ENCODE measurements at regions not wholly inside any gene's neighbourhood (a gene's known extent, or its start where the extent isn't known, plus 50 kb on each side); places are given as distances from the start of the nearest gene placed in this dataset.

GRCh38 chr20:19887556-19888268, 129.4 kb upstream of the NAA20 start:
- POLR2A ChIA-PET (ENCODE audit: unreplicated experiment), result interaction anchor here (0.7 kb wide), 1 partner anchor 971 kb away, joined by 7 read pairs; no protein-coding TSS in a partner anchor
- no peaks in the 10 kb centered on the region for H3K9me3 ChIP-seq (ENCODE audit: insufficient read depth, low read depth)
- DNase-seq, result no peak
- intact Hi-C loops (cut with micrococcal nuclease; ENCODE audit: unreplicated experiment), result no loop called here
- no peak overlapping the region for H3K4me2 ChIP-seq
- peaks cover 39% of the 10 kb centered on the region for H3K4me1 ChIP-seq (replicated peaks; ENCODE audit: insufficient read depth)
- no peaks in the 10 kb centered on the region for H3K9me2 ChIP-seq (ENCODE audit: insufficient read depth)
- peaks cover 32% of the 10 kb centered on the region for H3F3A ChIP-seq (ENCODE audit: insufficient read depth, low read depth)
- H3K36me3 ChIP-seq (ENCODE audit: low read depth), result no peaks in the 10 kb centered on the region
- TF ChIP-seq EZH2 (IDR thresholded peaks at IDR 0.05; ENCODE audit: low read depth), result no peak
- TF ChIP-seq, protein P1, sequence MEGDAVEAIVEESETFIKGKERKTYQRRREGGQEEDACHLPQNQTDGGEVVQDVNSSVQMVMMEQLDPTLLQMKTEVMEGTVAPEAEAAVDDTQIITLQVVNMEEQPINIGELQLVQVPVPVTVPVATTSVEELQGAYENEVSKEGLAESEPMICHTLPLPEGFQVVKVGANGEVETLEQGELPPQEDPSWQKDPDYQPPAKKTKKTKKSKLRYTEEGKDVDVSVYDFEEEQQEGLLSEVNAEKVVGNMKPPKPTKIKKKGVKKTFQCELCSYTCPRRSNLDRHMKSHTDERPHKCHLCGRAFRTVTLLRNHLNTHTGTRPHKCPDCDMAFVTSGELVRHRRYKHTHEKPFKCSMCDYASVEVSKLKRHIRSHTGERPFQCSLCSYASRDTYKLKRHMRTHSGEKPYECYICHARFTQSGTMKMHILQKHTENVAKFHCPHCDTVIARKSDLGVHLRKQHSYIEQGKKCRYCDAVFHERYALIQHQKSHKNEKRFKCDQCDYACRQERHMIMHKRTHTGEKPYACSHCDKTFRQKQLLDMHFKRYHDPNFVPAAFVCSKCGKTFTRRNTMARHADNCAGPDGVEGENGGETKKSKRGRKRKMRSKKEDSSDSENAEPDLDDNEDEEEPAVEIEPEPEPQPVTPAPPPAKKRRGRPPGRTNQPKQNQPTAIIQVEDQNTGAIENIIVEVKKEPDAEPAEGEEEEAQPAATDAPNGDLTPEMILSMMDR (conservative IDR thresholded peaks at IDR 0.05), result no peak
- H3K79me2 ChIP-seq (ENCODE audit: low read depth), result no peaks in the 10 kb centered on the region
- no peak overlapping the region for H3K27ac ChIP-seq
- BruUV-seq (replicated peaks), result no TSS peak
- CTCF ChIA-PET, result interaction anchor here (2.1 kb wide), 1 partner anchor 106 kb away, joined by 7 read pairs; no protein-coding TSS in a partner anchor
- H2AFZ ChIP-seq, result no peak overlapping the region
- H3K4me3 ChIP-seq, result no peak overlapping the region
- no peaks in the 10 kb centered on the region for H4K20me1 ChIP-seq (ENCODE audit: insufficient read depth)
- H3K27me3 ChIP-seq (ENCODE audit: insufficient read depth, low read depth), result no peaks in the 10 kb centered on the region

DNA sequence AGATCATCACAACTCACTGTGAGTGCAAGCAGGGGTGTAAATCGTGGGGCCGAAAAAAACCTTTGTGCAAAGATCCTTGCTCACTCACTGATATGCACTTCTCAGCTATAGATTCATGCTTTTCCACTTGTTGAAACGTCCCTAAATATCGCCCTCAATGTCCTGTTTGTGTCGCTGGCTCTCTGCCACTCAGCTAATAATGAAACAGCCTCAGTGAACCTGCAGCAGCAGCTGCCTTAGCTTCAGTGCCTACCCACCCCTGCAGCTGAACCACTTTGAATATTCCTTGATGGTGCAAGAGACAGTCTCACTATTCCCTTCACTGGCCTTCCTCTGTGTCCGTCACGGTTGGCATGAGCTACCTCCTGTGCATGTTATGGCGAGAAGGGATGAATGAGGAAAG, 128.9 kb upstream of the NAA20 start:
- H3K9me3 ChIP-seq (ENCODE audit: insufficient read depth, low read depth), result no peaks in the 10 kb centered on the region
- H3K9me2 ChIP-seq (ENCODE audit: insufficient read depth), result no peaks in the 10 kb centered on the region
- ChIA-PET POLR2A (ENCODE audit: unreplicated experiment) (interaction anchor here (0.5 to 0.7 kb wide), 2 partner anchors 30 to 972 kb away, joined by 7 to 15 read pairs; no protein-coding TSS in a partner anchor), CTCF (no interaction called here)
- H3K27me3 ChIP-seq (ENCODE audit: insufficient read depth, low read depth), result no peaks in the 10 kb centered on the region
- H3K4me3 ChIP-seq, result no peak overlapping the region
- no peaks in the 10 kb centered on the region for H4K20me1 ChIP-seq (ENCODE audit: insufficient read depth)
- no TSS peak for BruUV-seq (replicated peaks)
- no peak overlapping the region for H2AFZ ChIP-seq
- no peak for DNase-seq
- peaks cover 32% of the 10 kb centered on the region for H3F3A ChIP-seq (ENCODE audit: insufficient read depth, low read depth)
- H3K4me2 ChIP-seq, result no peak overlapping the region
- no peak for TF ChIP-seq EZH2 (IDR thresholded peaks at IDR 0.05; ENCODE audit: low read depth)
- TF ChIP-seq, protein P1 (conservative IDR thresholded peaks at IDR 0.05), result no peak
- H3K4me1 ChIP-seq (replicated peaks; ENCODE audit: insufficient read depth), result peaks cover 35% of the 10 kb centered on the region
- H3K27ac ChIP-seq, result no peak overlapping the region
- H3K79me2 ChIP-seq (ENCODE audit: low read depth), result no peaks in the 10 kb centered on the region
- intact Hi-C loops (cut with micrococcal nuclease; ENCODE audit: unreplicated experiment), result no loop called here
- H3K36me3 ChIP-seq (ENCODE audit: low read depth), result no peaks in the 10 kb centered on the region

DNA sequence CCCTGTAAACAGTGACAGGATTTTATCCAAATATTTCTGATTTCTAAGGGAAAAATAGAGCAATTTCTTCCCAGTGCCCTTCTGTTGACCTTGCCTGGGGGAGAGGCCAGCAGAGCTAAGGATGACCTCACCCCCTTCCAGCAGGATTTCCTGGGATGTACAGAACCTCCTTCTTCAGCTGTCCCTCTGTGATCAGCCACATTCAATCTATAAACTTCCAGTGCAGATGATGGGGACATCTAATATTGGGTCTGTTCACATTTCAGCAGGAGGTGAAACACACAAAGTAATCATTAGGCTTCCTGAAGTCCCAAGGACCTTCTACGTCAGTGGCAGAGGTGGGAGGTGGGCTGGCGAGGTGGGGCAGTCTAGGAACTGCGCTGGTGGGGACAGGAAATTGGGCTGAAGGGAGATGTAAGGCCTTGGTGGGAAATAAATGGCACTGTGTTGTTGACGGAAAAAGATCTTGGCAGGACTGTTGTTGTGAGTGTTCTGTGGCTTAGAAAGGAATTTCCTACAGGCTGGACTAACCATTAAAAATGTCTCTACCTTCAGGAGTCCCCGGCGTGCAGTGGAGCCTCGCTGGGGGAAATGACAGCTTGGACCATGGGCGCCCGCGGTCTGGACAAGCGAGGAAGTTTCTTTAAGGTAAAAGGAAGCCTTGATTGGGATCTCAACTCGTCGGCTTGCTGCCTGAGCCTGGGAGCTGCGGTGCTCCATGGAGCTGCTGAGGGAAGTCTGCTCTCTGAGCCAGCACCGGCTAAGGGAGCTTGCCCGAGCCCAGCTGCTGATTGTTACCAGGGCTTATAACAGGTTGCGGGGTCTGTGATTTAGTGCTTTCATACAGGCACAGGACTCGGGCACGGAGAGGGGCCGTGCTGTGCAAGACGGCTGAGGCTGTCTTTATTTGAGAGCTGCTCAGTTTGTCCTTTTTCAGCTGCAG, 127.9 kb upstream of the NAA20 start:
- no peaks in the 10 kb centered on the region for H3K9me2 ChIP-seq (ENCODE audit: insufficient read depth)
- no peaks in the 10 kb centered on the region for H3K9me3 ChIP-seq (ENCODE audit: insufficient read depth, low read depth)
- peaks cover 24% of the 10 kb centered on the region for H3F3A ChIP-seq (ENCODE audit: insufficient read depth, low read depth)
- TF ChIP-seq, protein P1 (conservative IDR thresholded peaks at IDR 0.05), result no peak
- TF ChIP-seq EZH2 (IDR thresholded peaks at IDR 0.05; ENCODE audit: low read depth), result no peak
- intact Hi-C loops (cut with micrococcal nuclease; ENCODE audit: unreplicated experiment), result no loop called here
- no TSS peak for BruUV-seq (replicated peaks)
- H3K4me3 ChIP-seq, result no peak overlapping the region
- ChIA-PET CTCF (no interaction called here), POLR2A (ENCODE audit: unreplicated experiment) (interaction anchor here (0.5 kb wide), 1 partner anchor 29 kb away, joined by 15 read pairs; no protein-coding TSS in a partner anchor)
- no peak overlapping the region for H2AFZ ChIP-seq
- no peaks in the 10 kb centered on the region for H3K27me3 ChIP-seq (ENCODE audit: insufficient read depth, low read depth)
- no peaks in the 10 kb centered on the region for H3K36me3 ChIP-seq (ENCODE audit: low read depth)
- H3K27ac ChIP-seq, result no peak overlapping the region
- DNase-seq, result no peak
- H4K20me1 ChIP-seq (ENCODE audit: insufficient read depth), result no peaks in the 10 kb centered on the region
- no peaks in the 10 kb centered on the region for H3K79me2 ChIP-seq (ENCODE audit: low read depth)
- peaks cover 25% of the 10 kb centered on the region for H3K4me1 ChIP-seq (replicated peaks; ENCODE audit: insufficient read depth)
- H3K4me2 ChIP-seq, result no peak overlapping the region
